ENCODE measurements at regions not wholly inside any gene's neighbourhood (a gene's known extent, or its start where the extent isn't known, plus 50 kb on each side); places are given as distances from the start of the nearest gene placed in this dataset.
A peak's percentile ranks its signal among the peaks of the same experiment; 100 is the strongest.

DNA sequence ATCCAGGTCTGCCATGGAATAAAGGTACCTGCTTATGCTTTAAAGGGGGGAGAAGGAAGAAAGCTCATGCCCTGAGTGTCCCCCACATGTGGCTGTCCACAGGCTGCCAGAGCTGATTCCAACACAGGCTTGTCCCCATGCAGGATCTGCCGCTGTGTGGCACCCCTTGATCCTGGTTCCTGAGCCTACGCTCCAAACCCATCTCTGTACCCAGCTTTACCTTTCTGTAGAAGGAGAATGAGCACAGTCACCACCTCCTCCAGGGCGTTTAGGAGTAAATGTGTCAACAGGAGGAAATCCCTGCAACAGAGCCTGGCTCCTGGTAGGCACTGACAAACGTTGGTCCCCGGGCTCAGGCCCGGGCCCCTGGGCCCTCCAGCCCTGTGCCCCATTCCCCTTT lies 175.6 kb downstream of the RBFOX3 start:
- Mint-ChIP-seq H3K4me1 (peaks cover 0 to 2% (median 0%) of the 10 kb centered on the region in 4 donors), H3K27ac (no peak overlapping the region), H3K9me3 (peaks cover 0 to 5% (median 0%) of the 10 kb centered on the region in 9 donors), H3K27me3 (peaks cover 1 to 24% (median 14%) of the 10 kb centered on the region in 5 donors), H3K4me3 (no peak overlapping the region), H3K36me3 (no peaks in the 10 kb centered on the region)
- ATAC-seq (no peak), DNase-seq (no peak)
- POLR2A ChIA-PET: no interaction called here

DNA sequence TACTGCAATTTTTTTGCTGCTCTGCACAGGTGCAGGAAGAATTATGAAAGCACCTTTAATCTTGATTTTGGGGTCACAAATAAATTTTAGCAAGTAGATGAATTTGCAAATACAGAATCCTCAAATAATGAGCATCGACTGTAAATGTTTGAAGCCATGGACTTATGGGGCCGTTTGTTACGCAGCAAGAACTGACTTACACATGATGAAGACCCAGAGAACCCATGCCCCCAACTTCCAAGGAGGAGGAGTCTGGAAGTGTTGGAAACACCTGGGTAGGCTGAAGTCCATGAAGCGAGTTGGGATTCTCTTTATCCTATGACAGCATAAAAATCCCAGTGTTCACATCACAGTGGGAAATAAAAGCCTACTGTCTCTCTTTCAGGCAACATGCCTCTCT lies 176.6 kb downstream of the RBFOX3 start:
- ATAC-seq (no peak), DNase-seq (no peak)
- Mint-ChIP-seq H3K27ac (no peak overlapping the region), H3K27me3 (peaks cover 1 to 25% (median 18%) of the 10 kb centered on the region in 5 donors), H3K36me3 (no peaks in the 10 kb centered on the region), H3K4me3 (no peak overlapping the region), H3K4me1 (peaks cover 0 to 2% (median 0%) of the 10 kb centered on the region in 4 donors), H3K9me3 (peaks cover 0 to 5% (median 0%) of the 10 kb centered on the region in 9 donors)
- POLR2A ChIA-PET: no interaction called here

DNA sequence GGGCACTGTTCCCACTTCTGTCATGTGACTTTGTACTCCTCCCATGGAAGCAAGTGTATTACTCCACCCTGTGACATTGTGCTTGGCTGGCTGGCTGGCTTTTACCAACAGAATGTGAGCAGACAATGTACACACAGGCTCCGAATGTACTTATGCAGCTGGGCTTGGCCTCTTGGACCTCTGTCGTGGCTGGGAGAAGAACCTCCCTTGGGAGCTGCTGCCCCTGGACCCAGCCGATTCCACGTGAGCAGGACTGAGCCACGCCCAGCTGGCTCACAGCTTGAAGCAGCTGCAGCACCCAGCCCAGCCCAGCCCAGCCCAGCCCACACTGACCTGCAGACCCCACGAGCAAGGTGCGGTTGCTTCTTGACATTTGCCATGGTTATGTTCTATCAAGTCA lies 177.5 kb downstream of the RBFOX3 start:
- Mint-ChIP-seq H3K27me3 (peaks cover 1 to 29% (median 20%) of the 10 kb centered on the region in 5 donors), H3K4me1 (peaks cover 0 to 2% (median 0%) of the 10 kb centered on the region in 4 donors), H3K36me3 (no peaks in the 10 kb centered on the region), H3K9me3 (peaks cover 0 to 5% (median 0%) of the 10 kb centered on the region in 9 donors), H3K27ac (no peak overlapping the region), H3K4me3 (no peak overlapping the region)
- POLR2A ChIA-PET: no interaction called here
- ATAC-seq (no peak), DNase-seq (no peak)

DNA sequence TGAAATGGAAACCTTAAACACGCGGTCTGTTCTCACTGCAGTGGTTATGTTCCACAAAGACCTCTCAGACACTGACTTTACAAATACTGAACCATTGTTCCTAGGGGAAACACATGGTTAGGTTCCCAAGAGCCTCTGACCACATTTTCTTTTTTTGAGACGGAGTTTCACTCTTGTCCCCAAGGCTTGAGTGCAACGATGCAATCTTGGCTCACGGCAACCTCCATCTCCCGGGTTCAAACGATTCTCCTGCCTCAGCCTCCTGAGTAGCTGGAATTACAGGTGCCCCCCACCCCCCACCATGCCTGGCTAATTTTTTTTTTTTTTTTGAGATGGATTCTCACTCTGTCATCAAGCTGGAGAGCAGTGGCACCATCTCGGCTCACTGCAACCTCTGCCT lies 179.7 kb downstream of the RBFOX3 start:
- ATAC-seq (no peak), DNase-seq (no peak)
- peaks cover 1 to 19% (median 16%) of the 10 kb centered on the region in 5 donors for H3K27me3 Mint-ChIP-seq
- peaks cover 0 to 2% (median 0%) of the 10 kb centered on the region in 4 donors for H3K4me1 Mint-ChIP-seq
- no peak overlapping the region for H3K4me3 Mint-ChIP-seq
- peaks cover 0 to 5% (median 0%) of the 10 kb centered on the region in 9 donors for H3K9me3 Mint-ChIP-seq
- H3K36me3 Mint-ChIP-seq: no peaks in the 10 kb centered on the region
- H3K27ac Mint-ChIP-seq: no peak overlapping the region
- POLR2A ChIA-PET: no interaction called here

DNA sequence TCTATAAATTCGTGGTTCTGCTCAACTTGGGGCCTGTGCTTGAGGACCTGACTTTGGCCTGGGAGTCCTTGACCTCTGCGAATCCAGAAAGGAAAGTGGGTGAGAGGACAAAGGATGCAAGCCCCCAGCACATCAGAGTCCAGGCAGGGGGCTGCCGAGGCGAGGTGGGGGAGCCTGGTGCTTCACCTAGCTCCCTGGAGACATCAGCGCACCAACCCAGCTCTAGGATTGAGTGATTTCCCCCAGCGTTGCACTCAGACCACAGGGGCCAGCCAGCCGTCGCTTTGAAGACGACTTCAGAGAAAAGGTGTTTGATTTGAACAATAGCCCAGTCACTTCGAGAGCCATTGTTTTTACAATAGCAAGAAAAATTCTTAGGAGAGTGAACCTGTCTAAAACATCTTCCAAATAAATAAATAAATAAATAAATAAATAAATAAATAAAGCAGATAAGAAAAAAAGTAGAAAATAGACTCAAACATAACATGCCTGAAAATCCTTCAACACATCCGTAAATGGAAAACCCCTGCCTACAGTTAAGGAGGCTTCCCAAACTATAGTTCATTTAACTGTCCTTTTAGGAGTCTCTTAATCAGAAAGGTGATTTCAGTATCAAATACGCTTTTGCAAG lies 180.9 kb downstream of the RBFOX3 start:
- Mint-ChIP-seq H3K4me1 (no peaks in the 10 kb centered on the region), H3K27me3 (peaks cover 5 to 22% (median 21%) of the 10 kb centered on the region in 5 donors), H3K36me3 (no peaks in the 10 kb centered on the region), H3K27ac (no peak overlapping the region), H3K9me3 (peaks cover 0 to 5% (median 0%) of the 10 kb centered on the region in 9 donors), H3K4me3 (no peak overlapping the region)
- no peak for DNase-seq
- POLR2A ChIA-PET: no interaction called here
- no peak for ATAC-seq

DNA sequence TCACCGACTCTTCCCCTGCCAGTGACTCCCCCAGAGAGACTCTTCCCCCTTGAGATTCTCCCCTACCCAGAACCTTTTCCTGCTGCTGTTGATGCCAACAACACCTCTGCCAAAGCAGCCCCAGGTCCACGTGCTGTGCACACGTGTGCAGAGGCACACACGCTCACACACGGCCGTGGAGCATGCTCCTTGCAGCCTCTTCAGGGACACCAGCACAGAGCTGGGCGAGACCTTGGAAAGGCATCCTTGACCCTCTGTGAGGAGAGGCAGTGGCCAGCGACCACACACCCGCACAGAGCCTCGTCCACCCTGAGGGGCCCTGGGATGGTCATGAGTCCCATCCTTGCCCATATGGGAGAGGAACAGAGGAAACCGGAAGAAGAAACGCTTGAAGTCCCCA lies 181.9 kb downstream of the RBFOX3 start:
- no peaks in the 10 kb centered on the region for H3K36me3 Mint-ChIP-seq
- peaks cover 0 to 4% (median 0%) of the 10 kb centered on the region in 9 donors for H3K9me3 Mint-ChIP-seq
- H3K27me3 Mint-ChIP-seq: peaks cover 5 to 32% (median 28%) of the 10 kb centered on the region in 5 donors
- DNase-seq: no peak
- ATAC-seq: no peak
- POLR2A ChIA-PET: no interaction called here
- H3K4me3 Mint-ChIP-seq: no peak overlapping the region
- no peak overlapping the region for H3K27ac Mint-ChIP-seq
- no peaks in the 10 kb centered on the region for H3K4me1 Mint-ChIP-seq

DNA sequence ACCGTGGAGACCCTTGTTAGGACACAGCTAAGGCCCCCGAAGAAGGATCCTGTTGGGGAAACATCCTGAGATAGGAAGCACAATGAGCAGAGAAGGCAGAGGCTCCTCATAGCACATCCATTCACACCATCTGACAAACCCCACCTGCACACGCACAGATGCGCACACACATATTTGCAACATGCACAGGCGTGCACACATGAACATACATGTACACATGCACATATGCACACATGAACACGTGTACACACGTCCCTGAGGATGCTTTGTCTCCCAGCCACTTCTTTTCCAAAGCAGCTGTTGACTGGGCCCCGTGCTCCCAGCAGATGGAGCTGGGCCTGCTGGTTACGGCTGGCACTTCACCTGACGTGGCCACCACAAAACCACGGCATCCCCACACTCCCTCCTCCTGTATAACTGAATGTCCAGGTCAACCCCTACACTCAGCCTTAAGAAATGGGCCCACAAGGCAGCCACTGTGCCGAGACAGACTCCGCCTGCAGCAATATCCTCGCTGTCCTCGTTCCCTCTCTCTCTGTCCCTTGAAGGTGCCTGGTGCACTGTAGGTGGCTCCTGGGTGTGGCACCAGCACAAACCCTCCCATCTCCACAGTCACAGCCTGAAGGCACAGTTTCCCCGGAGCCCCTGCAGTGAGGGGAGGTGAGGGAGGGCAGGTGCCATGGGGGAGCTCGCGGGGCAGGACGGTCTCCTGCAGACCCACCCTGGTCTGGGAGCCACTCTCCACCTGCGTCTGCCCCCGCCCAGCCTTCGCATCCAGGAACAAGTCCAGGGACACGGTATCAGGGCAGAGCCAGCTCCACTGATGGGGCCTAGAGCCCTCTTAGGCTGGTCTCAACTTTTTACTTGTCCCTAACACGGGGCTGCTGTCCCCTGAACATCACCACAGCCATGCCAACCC lies 183.0 kb downstream of the RBFOX3 start:
- DNase-seq (no peak), ATAC-seq (no peak)
- Mint-ChIP-seq H3K27ac (no peak overlapping the region), H3K4me3 (no peak overlapping the region), H3K4me1 (no peaks in the 10 kb centered on the region), H3K27me3 (peaks cover 5 to 43% (median 32%) of the 10 kb centered on the region in 5 donors), H3K36me3 (no peaks in the 10 kb centered on the region), H3K9me3 (peaks cover 0 to 2% (median 0%) of the 10 kb centered on the region in 9 donors)
- POLR2A ChIA-PET: no interaction called here

DNA sequence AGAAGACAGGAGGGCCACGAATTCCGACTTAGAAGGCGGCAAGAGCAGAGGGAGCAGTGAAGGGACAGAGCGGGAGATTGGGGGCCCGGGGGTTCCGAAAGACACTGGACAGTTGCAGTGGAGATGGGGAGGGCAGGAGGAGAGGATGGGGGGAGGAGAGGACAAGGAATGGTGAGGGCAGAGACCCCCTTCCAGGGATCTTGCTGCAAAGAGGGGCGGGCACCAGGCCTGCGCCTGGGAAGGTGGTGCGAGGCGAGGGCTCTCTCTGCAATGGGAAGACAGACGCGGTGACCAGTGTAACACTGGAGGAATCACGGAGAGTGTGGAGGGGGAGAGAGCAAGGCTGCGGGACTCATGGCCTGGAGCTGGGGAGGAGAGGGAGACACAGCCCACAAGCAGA lies 185.2 kb downstream of the RBFOX3 start:
- no peaks in the 10 kb centered on the region for H3K4me1 Mint-ChIP-seq
- ATAC-seq (no peak), DNase-seq (no peak)
- POLR2A ChIA-PET: no interaction called here
- H3K27ac Mint-ChIP-seq: no peak overlapping the region
- H3K27me3 Mint-ChIP-seq: peaks cover 4 to 46% (median 32%) of the 10 kb centered on the region in 5 donors
- H3K9me3 Mint-ChIP-seq: peaks cover 0 to 2% (median 0%) of the 10 kb centered on the region in 9 donors
- H3K36me3 Mint-ChIP-seq: no peaks in the 10 kb centered on the region
- H3K4me3 Mint-ChIP-seq: no peak overlapping the region

DNA sequence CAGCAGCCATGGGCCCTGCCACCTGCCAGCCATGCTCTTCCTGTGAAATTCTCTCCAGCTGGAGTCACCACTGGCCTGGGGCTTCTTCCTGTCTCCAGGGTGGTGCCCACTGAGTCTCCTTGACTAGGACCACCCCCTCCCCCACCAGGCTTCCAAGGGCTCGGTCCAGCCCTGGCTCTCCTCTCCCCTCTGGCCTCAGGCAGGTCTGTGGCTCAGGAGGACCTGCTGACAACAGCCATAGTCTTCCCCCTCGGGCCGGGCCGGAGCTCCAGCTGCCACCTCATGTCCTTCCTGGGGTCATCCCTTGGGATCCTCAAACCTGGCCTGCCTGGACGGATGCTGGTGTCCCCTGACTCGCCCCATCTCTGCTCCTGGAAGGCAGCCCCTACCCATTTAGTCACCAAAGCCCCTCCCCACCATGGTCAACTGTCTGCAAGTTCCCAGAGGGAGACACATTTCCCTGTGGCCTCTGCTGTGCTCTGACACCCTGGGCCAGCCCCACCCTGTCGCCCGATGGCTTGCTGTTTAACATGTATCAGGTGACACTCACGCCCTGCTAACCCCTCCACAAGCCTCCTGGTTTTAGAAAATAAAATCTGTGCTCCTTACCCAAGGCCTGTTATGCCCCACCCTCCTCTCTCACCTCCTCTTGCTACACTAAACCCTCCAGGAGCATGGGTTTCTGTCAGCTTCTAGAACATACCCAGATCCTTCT lies 186.2 kb downstream of the RBFOX3 start:
- no peaks in the 10 kb centered on the region for H3K36me3 Mint-ChIP-seq
- DNase-seq (no peak), ATAC-seq (no peak)
- H3K27ac Mint-ChIP-seq: peak overlapping the region in 1 of 10 donors; percentile 56
- POLR2A ChIA-PET: no interaction called here
- H3K4me1 Mint-ChIP-seq: no peaks in the 10 kb centered on the region
- H3K4me3 Mint-ChIP-seq: no peak overlapping the region
- H3K27me3 Mint-ChIP-seq: peaks cover 4 to 46% (median 31%) of the 10 kb centered on the region in 5 donors
- H3K9me3 Mint-ChIP-seq: peaks cover 0 to 2% (median 0%) of the 10 kb centered on the region in 9 donors

DNA sequence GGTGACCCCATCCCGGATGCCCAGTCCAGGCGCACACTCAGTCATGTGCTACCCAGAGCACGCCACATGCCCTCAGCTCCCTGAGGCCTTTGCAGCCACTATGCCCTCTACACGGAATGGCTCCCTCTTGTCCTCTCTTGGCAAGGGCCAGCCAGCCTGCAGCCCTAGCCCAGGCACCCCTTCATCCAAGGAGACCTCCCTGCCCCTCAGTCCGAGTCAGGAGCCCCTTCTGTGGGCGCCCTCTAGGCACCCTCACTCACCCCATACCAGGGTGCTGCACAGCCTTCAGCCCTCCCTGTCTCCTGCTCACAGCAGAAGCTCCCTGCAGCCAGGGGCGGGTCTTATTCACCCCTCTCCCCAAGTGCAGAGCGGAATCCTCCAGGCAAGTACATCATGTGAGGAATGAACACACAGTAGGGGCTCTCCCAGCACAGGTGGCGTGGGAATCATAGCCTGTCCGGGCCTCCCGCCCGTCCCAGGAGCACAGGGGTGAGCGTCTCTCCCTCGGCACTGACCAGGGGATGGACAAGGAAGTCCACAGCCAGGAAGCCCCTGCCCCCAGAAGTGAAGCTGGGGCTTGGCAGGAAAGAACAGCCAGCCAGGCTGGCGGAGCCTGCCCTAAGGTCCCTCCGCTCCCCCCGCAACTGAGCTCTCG lies 186.9 kb downstream of the RBFOX3 start:
- Mint-ChIP-seq H3K4me1 (no peaks in the 10 kb centered on the region), H3K9me3 (peaks cover 0 to 2% (median 0%) of the 10 kb centered on the region in 9 donors), H3K27ac (no peak overlapping the region), H3K27me3 (peaks cover 4 to 42% (median 27%) of the 10 kb centered on the region in 5 donors), H3K36me3 (no peaks in the 10 kb centered on the region), H3K4me3 (no peak overlapping the region)
- ATAC-seq (no peak), DNase-seq (no peak)
- POLR2A ChIA-PET: no interaction called here

DNA sequence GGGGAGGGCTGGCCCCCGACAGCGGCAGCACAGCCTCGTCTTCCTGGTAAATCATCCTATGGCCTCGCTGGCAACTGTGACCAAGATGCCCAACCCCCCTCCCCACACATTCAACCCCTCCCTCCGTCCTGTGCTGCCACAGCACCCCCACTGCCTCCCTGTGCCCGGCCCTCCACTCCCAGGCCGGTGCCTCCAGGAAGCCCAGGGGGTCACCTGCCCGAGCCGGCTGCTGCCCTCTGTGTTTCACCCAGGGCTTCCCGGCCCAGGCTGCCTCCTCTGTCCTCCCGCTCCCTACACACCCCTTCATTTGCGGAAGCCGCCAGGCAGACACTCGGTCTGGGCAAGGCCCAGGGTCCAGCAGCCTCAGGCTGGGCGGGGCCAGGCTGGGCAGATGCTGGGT lies 188.6 kb downstream of the RBFOX3 start:
- POLR2A ChIA-PET: no interaction called here
- Mint-ChIP-seq H3K36me3 (no peaks in the 10 kb centered on the region), H3K27me3 (peaks cover 3 to 44% (median 32%) of the 10 kb centered on the region in 5 donors), H3K4me1 (no peaks in the 10 kb centered on the region), H3K4me3 (no peak overlapping the region), H3K9me3 (peaks cover 0 to 2% (median 0%) of the 10 kb centered on the region in 9 donors), H3K27ac (peak overlapping the region in 1 of 10 donors; percentile 53)
- DNase-seq (no peak), ATAC-seq (no peak)

DNA sequence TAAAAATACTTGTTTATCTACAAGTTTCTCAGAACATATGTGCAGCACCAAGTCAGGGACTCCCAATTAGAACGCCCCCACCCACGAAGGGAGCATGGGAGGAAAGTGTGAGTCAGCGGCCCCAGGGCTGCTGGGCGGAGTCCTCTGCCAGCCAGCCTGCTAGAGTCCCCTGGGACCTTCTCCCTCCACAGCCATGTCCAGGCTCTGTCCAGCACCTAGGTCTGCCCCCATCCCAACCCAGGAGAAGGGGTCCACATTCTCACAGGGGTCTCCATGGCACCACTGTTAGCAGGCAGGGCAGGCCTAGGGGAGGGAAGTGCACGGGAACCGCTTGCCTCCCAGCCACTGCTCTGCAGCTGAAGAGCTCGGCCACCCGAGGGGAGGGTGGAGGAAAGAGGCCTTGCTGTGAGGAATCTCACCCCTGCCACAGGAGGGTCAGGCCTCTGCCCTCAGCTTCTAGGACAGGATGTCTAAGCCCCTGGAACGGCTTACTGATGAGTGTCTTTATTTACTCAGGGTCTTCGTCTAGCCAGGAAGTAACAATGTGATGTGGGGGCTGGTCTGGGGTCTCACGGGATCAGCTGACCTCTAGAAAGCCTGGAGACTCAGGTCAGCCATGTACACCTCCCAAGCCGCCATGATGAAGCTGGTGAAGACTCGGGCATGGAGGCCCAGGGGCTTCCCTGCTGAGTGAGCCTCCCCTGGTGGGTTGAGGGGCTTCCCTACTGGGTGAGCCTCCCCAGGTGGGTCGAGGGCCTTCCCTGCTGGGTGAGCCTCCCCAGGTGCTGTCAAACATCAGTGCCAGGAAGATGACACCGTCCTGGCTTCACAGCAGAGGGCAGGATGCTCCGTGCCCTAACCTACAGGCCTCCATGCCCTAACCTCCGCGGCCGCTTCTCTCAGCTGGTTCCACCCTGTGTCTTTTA lies 190.3 kb downstream of the RBFOX3 start:
- H3K4me1 Mint-ChIP-seq: no peaks in the 10 kb centered on the region
- ATAC-seq: no peak

More for the DNA sequence above, 190.3 kb downstream of the RBFOX3 start:
- H3K36me3 Mint-ChIP-seq: no peaks in the 10 kb centered on the region
- no peak overlapping the region for H3K27ac Mint-ChIP-seq
- no peak overlapping the region for H3K4me3 Mint-ChIP-seq
- POLR2A ChIA-PET: no interaction called here
- DNase-seq: no peak
- H3K27me3 Mint-ChIP-seq: peaks cover 1 to 41% (median 28%) of the 10 kb centered on the region in 5 donors
- H3K9me3 Mint-ChIP-seq: no peaks in the 10 kb centered on the region

Data from naive thymus-derived CD8-positive, alpha-beta T cell (primary cell).